ENCODE measurements at regions not wholly inside any gene's neighbourhood (a gene's known extent, or its start where the extent isn't known, plus 50 kb on each side); places are given as distances from the start of the nearest gene placed in this dataset.

DNA sequence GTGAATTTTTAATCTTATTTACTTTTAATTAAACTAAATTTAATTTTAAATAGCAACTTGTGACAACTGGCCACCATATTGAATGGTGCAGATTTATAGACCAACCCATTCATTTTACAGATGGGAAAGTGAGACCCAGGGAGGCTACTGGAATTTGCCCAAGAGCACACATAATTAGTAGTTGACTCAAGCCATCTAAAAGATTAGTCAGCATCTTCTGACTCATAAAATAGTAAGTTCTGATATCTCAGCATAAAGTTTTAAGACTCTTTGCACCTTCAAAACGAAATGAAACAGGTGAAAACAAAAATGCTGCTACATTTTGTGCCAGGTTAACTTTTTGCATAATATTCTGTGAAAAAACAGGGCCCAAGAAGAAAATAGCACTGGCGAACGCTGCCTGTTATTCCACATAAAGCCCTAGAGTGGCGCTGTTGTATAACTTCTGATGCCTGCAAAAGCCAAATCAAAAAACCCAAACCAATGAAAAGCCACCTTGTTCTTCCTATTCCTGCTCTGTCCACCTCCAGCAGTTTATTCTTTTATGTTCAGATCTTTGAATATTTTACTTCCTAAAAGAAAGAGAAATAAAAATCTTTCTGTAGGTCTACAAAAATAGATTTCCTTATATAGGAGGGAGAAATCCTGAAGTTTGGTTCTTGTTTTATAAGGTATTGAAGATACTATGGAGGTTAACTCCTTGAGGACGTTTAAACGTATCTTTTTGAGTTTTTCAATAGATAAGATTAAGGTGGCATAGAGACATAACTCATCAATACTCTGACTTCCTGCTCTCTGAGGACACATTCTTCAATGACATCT lies 62.8 kb downstream of the OTOL1 start:
- TF ChIP-seq, protein P1, sequence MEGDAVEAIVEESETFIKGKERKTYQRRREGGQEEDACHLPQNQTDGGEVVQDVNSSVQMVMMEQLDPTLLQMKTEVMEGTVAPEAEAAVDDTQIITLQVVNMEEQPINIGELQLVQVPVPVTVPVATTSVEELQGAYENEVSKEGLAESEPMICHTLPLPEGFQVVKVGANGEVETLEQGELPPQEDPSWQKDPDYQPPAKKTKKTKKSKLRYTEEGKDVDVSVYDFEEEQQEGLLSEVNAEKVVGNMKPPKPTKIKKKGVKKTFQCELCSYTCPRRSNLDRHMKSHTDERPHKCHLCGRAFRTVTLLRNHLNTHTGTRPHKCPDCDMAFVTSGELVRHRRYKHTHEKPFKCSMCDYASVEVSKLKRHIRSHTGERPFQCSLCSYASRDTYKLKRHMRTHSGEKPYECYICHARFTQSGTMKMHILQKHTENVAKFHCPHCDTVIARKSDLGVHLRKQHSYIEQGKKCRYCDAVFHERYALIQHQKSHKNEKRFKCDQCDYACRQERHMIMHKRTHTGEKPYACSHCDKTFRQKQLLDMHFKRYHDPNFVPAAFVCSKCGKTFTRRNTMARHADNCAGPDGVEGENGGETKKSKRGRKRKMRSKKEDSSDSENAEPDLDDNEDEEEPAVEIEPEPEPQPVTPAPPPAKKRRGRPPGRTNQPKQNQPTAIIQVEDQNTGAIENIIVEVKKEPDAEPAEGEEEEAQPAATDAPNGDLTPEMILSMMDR (IDR thresholded peaks at IDR 0.05; ENCODE audit: unreplicated experiment in 3 of 3) = peak; percentile 90 to 96 (median 93)
- Mint-ChIP-seq H3K9me3 (no peaks in the 10 kb centered on the region), H3K36me3 (ENCODE audit: low read depth) (no peaks in the 10 kb centered on the region), H3K27ac (no peak overlapping the region), H3K4me1 (peaks cover 11% of the 10 kb centered on the region), H3K27me3 (ENCODE audit: low read depth) (peaks cover 7% of the 10 kb centered on the region), H3K4me3 (peak overlapping the region in 2 of 3 experiments; percentile 4 to 36)

DNA sequence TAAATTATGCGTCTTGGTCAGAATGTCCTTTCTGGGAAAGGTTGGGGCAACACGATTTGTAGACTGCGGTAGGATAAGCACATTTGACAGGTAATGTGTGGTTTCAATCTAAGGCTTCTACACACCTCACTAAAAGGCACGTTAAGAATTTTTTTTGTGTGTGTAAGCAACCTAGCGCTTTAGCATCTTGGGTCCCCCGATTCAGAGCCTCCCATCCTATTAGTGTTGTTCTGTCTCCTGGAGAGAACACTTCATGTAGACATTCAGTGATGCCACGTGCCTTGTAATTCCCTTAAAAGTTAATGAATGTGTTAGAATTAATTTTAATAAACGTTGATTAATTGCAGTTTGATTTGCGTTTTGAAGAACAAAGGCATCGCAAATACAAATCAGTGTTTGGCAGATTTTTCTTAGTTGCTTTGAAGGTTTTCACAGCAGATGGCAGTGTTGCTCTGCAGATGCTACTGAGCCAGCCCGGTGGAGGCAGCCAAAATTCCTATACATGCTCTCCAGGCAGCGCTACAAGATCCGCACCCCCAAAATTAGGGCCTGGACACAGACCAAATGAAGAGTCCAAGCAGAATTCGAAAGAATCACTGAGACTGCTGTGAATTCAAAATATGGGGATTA lies 63.5 kb downstream of the OTOL1 start:
- peaks cover 11% of the 10 kb centered on the region for H3K4me1 Mint-ChIP-seq
- TF ChIP-seq, protein P1 (IDR thresholded peaks at IDR 0.05; ENCODE audit: unreplicated experiment in 3 of 3) = peak; percentile 75 to 86 (median 84)
- peak overlapping the region in 2 of 3 experiments; percentile 16 to 36 for H3K4me3 Mint-ChIP-seq
- peak overlapping the region in 1 of 3 experiments; percentile 3 for H3K27ac Mint-ChIP-seq
- H3K27me3 Mint-ChIP-seq (ENCODE audit: low read depth) = peaks cover 7% of the 10 kb centered on the region
- H3K9me3 Mint-ChIP-seq = no peaks in the 10 kb centered on the region
- H3K36me3 Mint-ChIP-seq (ENCODE audit: low read depth) = no peaks in the 10 kb centered on the region

DNA sequence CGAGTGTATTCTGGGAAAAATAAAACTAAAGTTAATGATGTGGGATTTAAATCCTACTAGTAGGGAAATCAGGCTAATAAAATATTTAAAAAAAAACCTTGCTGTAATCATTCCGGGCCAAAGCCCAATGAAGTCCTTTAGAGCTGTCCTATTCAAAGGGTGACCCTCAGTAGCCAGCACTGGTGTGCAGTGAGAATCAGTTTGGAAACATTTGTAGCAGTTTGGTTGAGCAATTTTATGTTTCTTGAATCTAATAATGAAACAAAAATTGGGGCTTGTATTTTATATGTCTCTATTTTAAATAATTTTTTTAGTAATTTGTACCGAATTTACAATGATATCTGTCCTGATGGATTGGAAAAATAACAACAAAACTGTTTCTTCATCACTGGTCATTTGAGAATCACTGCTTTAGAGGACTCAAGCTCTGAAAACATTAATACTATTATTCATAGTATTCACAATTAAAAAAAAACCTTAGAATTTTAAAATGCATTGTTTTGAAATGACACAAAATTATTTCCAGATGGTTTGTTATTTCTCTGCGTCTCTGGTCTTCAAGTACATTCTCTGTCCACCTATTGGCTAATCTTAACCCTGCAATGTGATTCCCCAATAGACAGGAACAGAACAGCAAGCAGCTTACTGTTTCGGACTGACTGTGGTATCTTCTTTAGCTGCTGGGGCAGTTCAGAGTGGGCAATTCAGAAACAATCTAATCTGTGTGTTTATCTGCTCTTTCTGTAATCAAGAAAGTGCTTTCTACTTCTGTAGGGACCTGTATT lies 71.2 kb downstream of the OTOL1 start:
- Mint-ChIP-seq H3K4me1 (peaks cover 10% of the 10 kb centered on the region), H3K36me3 (ENCODE audit: low read depth) (no peaks in the 10 kb centered on the region), H3K27me3 (ENCODE audit: low read depth) (peaks cover 6% of the 10 kb centered on the region), H3K4me3 (no peak overlapping the region), H3K27ac (no peak overlapping the region), H3K9me3 (no peaks in the 10 kb centered on the region)
- TF ChIP-seq, protein P1 (IDR thresholded peaks at IDR 0.05; ENCODE audit: unreplicated experiment in 3 of 3) = no peak

DNA sequence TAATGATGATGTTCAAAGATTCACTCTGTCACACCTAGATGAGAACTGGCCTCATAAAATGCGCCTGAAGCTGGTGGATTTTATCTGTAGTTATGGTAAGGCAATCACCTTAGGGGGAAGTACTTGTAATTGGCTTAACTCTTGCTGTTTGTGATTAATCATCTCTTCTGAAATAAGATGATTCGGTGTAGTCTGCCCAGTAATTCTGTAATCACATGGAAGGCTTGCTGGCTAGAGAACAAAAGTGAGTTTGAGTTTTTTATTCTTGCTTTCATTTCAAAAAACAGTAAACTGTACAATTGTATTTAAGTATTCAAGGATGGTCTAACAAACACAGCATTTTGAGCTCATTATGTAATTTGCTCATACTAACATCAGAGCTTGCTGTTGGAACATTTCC lies 72.1 kb downstream of the OTOL1 start:
- Mint-ChIP-seq H3K27ac (peak overlapping the region in 1 of 3 experiments; percentile 11), H3K36me3 (ENCODE audit: low read depth) (no peaks in the 10 kb centered on the region), H3K4me3 (no peak overlapping the region), H3K27me3 (ENCODE audit: low read depth) (peaks cover 6% of the 10 kb centered on the region), H3K4me1 (peaks cover 10% of the 10 kb centered on the region), H3K9me3 (no peaks in the 10 kb centered on the region)
- TF ChIP-seq, protein P1 (IDR thresholded peaks at IDR 0.05; ENCODE audit: unreplicated experiment in 3 of 3) = no peak

DNA sequence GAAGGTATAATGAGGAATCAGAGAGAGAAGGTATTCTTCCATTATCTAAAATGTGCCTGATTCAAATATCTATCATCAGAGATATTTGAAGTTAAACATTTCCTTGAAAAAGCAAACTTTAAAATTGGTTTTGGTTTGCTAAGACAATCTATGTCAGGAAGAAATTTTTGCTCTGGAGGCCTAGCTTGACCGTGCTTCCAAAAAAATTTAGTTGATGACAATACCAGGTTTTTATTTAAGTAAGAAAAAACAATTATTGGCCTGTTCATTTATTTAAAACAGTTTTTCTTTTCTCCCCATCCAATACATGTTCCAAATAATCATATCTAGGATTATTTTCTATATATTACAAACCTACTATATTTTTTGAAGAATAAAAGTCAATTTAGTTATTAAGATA lies 75.3 kb downstream of the OTOL1 start:
- H3K9me3 Mint-ChIP-seq = no peaks in the 10 kb centered on the region
- TF ChIP-seq, protein P1 (IDR thresholded peaks at IDR 0.05; ENCODE audit: unreplicated experiment in 3 of 3) = no peak
- no peak overlapping the region for H3K27ac Mint-ChIP-seq
- H3K27me3 Mint-ChIP-seq (ENCODE audit: low read depth) = peaks cover 6% of the 10 kb centered on the region
- no peaks in the 10 kb centered on the region for H3K36me3 Mint-ChIP-seq (ENCODE audit: low read depth)
- H3K4me1 Mint-ChIP-seq = peaks cover 16% of the 10 kb centered on the region
- H3K4me3 Mint-ChIP-seq = no peak overlapping the region

All from nephron (organoid).